DOHH2 (cell line): ENCODE measurements at regions not wholly inside any gene's neighbourhood (a gene's known extent, or its start where the extent isn't known, plus 50 kb on each side); places are given as distances from the start of the nearest gene placed in this dataset.
"Not testable (repeated sequence)": the region's sequence is repeated elsewhere in the genome, so short reads cannot be mapped to it uniquely, and the experiment has no call there.

Experiments
- CTCF ChIP-seq: fragments of 200-600 bp; sonication (generic); IDR thresholded peaks from one replicate; pipeline ENCODE4 v1.5.1; 2014; ENCODE audit warnings: antibody characterized with exemption, mild to moderate bottlenecking, low read depth, low read length; ENCODE audit not compliant: poor library complexity, severe bottlenecking
- EZH2phosphoT487 ChIP-seq: fragments of 200-600 bp; sonication (generic); IDR thresholded peaks from 2 replicates; pipeline ENCODE4 v1.6.1; 2017; ENCODE audit warnings: borderline replicate concordance, mild to moderate bottlenecking, antibody characterized with exemption, low read length, moderate library complexity, mixed read lengths

DNA sequence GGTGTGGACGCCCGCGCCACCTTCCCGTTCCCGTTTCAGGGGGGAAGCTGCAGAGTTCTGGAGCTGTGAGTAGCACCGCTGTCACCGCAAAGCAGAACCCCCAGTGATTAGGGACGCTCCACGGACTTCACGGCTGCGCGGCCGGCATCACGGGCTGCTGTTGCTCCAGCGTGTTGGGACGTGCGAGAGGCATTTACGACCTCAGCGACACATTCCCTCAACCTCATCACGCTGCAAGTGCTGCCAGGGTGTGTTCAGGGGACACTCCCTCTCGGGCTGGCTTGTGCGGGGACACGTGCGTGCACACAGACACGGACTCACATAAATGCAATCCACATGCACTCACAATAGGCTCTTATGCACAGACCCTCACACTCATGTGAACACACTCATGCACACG, 187.9 kb downstream of the NPIPB11 start:
- not testable (repeated sequence) for TF ChIP-seq CTCF, EZH2phosphoT487
